Aorta (tissue), 5 donors: ENCODE measurements at regions not wholly inside any gene's neighbourhood (a gene's known extent, or its start where the extent isn't known, plus 50 kb on each side); places are given as distances from the start of the nearest gene placed in this dataset.

Source experiments
- ATAC-seq: fragments of 200-7000 bp; cut with Tn5 transposase; one replicate; pipeline ENCODE4 v1.9.1; 2022; ENCODE audit warnings: moderate library complexity; ENCODE audit not compliant: low FRiP score
- DNase-seq, 2 donors: peaks; one replicate each; pipeline ENCODE4 v3.0.0-alpha.2; 2020
- H3K27ac ChIP-seq, 2 donors: one replicate each; pipeline ENCODE4 v1.5.1; 2013; ENCODE audit warnings: low read length in 2 of 2, mild to moderate bottlenecking in 2 of 2, moderate library complexity in 2 of 2, control low read depth in 1 of 2, inconsistent platforms in 1 of 2, low read depth in 1 of 2
- H3K27me3 ChIP-seq, 2 donors: one replicate each; pipeline ENCODE4 v1.6.1; 2013; ENCODE audit warnings: control low read depth in 1 of 2, low read length in 1 of 2, mild to moderate bottlenecking in 1 of 2, moderate library complexity in 1 of 2; ENCODE audit not compliant: insufficient read depth in 2 of 2, control insufficient read depth in 1 of 2
- H3K36me3 ChIP-seq, 2 donors: one replicate each; pipeline ENCODE4 v1.6.1; 2013; ENCODE audit warnings: control low read depth in 1 of 2, low read length in 1 of 2, mild to moderate bottlenecking in 1 of 2; ENCODE audit not compliant: insufficient read depth in 2 of 2, control insufficient read depth in 1 of 2
- H3K4me1 ChIP-seq, 2 donors: one replicate each; pipeline ENCODE4 v1.6.1; 2013; ENCODE audit warnings: low read length in 2 of 2, control low read depth in 1 of 2, mild to moderate bottlenecking in 1 of 2, moderate library complexity in 1 of 2; ENCODE audit not compliant: insufficient read depth in 2 of 2, control insufficient read depth in 1 of 2
- H3K4me3 ChIP-seq, 2 donors: one replicate each; pipeline ENCODE4 v1.5.1; 2013; ENCODE audit warnings: low read length in 2 of 2, control low read depth in 1 of 2, mild to moderate bottlenecking in 1 of 2
- H3K9me3 ChIP-seq: one replicate; pipeline ENCODE4 v1.6.1; 2013; ENCODE audit warnings: mild to moderate bottlenecking, low read length; ENCODE audit not compliant: control insufficient read depth
- WGBS, 2 donors: extraction: QIAGEN DNeasy Blood & Tissue Kit; methylation state at CpG; one replicate each; pipeline ENCODE4 v1.1.7; 2013; 5-methylcytosine and 5-hydroxymethylcytosine counted together
- intact Hi-C, 2 donors: fragments of 100-400 bp; cut with DNase I; formaldehyde crosslinking; loops; one replicate each; pipeline versions ENCODE4 v1.14.2 to v1.15.0; 2022
- donor health status: healthy with polysubstance abuse.
- donor health status: Bipolar disorder and iron deficiency.
- donor health status: DM: no; HTN: no; CAD: no.
- donor health status: DM: no; HTN: no; CAD: no.
- donor health status: DM: yes; HTN: yes; CAD: no.

GRCh38 chr4:173584506-173584905, 54.5 kb upstream of the HAND2 start:
- DNase-seq (no peak), ATAC-seq (no peak)
- Histone ChIP-seq H3K27ac (no peak overlapping the region), H3K9me3 (no peaks in the 10 kb centered on the region), H3K36me3 (no peaks in the 10 kb centered on the region), H3K27me3 (no peaks in the 10 kb centered on the region), H3K4me3 (no peak overlapping the region), H3K4me1 (peaks cover 0 to 4% of the 10 kb centered on the region in 2 donors)
- 93 to 95% methylated on average over 4 of the region's 4 CpGs for WGBS, 2 donors
- intact Hi-C loops: no loop called here
